Cerebellar cortex (tissue), 1 donor: ENCODE measurements at regions not wholly inside any gene's neighbourhood (a gene's known extent, or its start where the extent isn't known, plus 50 kb on each side); places are given as distances from the start of the nearest gene placed in this dataset.
"Not testable (repeated sequence)": the region's sequence is repeated elsewhere in the genome, so short reads cannot be mapped to it uniquely, and the experiment has no call there.

Source experiments
- DNase-seq: peaks from one replicate; pipeline ENCODE4 v3.0.0-alpha.2; 2015; ENCODE audit warnings: low spot score

- DNase-seq = no peak
Measured at GRCh38 chr3:34056951-34057390, 258.5 kb downstream of the PDCD6IP start.

DNA sequence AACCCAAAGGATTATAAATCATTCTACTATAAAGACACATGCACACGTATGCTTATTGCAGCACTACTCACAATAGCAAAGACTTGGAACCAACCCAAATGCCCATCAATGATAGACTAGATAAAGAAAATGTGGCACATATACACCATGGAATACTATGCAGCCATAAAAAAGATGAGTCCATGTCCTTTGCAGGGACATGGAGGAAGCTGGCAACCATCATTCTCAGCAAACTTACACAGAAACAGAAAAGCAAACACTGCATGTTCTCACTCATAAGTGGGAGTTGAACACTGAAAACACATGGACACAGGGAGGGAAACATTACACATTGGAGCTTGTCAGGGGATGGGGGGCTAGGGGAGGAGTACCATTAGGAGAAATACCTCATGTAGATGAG is 262.6 kb downstream of the PDCD6IP start:
- DNase-seq = not testable (repeated sequence)

GRCh38 chr3:34065901-34066300 is 267.5 kb downstream of the PDCD6IP start:
- no peak for DNase-seq

- DNase-seq = no peak
Measured at GRCh38 chr3:34066328-34066727, 267.9 kb downstream of the PDCD6IP start.

- peak; percentile 26 for DNase-seq
Measured at GRCh38 chr3:34066999-34067398, 268.6 kb downstream of the PDCD6IP start.

- peak; percentile 76 for DNase-seq
Measured at GRCh38 chr3:34067536-34068051, 269.2 kb downstream of the PDCD6IP start.

GRCh38 chr3:34068505-34068904 is 270.1 kb downstream of the PDCD6IP start:
- no peak for DNase-seq

DNA sequence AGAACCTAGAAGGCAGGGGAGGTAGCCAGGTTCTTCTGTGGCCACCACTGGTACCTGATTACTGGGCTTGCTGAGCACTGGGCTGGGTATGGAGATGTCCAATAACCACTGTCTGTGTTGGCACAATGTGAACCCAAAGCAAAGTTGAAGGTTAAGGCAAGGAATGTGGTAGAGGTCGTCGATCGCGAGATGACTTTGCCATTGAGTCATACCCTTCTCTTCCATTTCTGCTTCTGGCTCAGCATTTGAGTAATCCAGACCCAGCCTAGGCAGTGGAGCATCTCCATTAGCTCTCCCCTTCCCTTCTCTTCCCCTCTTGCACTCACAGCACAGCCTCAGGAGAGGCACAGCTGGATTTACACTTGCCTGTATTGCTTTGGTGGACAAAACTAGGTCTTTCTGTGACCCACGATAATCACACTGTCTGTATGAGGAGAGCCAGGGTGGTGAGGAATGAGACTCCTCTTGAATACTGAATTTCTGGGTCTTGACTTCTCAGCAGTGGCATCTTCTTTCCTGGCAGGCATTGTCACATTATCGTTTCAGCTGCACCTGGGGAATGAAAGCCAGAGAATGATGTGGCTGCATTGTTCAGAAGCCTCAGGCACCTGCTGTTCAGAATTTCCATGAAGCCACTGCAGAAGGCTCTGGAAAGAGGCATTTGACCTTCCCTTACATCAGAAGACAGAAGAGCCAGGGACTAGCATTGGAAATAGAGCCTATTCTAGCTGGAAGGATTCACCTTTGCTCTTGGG is 272.6 kb downstream of the PDCD6IP start:
- no peak for DNase-seq

DNA sequence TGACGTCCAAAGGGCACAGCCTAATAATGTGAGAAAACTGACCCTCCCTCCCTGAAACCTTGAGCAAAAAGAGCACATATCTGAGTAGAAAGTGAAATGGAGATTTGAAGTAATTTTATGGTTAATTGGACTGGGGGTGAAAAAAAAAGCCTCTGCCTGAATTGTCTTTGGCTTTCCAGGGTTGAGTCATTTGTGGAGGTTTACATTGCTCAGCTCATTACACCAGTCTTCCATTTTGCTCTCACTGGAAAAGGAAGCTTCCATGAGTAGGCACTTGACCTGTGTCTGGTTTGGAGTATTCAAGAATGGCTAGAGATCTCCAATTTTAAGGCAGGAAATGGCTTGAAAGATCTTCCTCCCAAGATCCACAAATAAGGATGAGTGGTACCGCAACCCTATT is 273.9 kb downstream of the PDCD6IP start:
- DNase-seq = no peak

DNA sequence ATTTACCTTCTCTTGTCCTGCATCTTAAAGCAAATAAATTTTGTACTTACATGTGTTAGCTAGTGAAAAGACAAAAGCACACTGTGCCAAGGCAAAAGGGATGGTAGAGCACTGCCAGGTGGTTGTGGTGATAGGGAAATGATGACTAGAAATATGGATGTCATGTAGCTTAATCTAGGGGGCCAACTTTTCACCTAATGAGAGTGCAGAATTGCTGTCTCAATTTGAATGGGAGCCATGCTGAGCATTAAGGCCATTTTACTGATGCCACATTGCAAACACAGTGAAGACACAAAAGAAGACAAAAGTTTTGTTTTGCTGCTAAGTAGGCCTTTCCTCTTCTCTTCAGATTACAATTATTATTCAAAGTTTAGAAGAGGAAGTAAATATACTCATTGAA is 274.7 kb downstream of the PDCD6IP start:
- no peak for DNase-seq

- no peak for DNase-seq
Measured at GRCh38 chr3:34073961-34074360, 275.5 kb downstream of the PDCD6IP start.

GRCh38 chr3:34075975-34076374 is 277.5 kb downstream of the PDCD6IP start:
- DNase-seq = no peak

DNA sequence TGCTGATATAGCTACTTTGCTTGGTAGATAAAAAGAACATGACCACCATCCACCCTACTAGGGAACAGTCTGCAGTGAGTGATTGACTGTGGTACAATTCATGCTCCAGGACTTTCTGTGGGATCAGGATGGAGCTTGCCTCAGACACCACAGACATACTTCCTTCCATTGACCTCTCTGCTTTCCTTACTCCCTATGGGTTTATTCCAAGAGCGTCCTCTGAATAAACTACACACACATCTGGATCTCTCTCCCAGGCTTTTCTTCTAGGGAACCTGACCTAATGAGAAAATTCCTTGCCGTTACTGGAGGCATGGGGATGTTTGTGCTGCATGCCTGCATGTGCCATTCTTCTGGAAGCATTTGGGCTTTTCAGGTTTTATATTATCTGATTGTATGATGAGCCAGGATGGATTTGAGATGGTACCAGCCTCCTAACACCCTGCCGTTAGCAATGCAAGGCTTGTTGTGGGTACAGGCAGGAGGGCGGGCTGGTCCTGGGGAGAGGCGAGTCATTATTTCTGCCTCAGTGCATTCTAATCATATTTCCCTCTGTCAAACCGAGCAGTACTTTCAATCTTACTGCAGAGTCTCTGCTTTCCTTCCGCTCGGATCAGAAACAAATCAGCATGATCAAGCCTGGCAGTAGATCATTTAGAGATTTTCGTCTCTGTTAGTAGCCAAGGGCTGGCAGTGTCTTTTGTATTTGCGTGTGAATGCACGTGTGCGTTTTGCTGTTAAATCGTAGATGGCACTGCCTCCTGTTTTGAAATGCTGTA is 279.2 kb downstream of the PDCD6IP start:
- peak; percentile 84 for DNase-seq

GRCh38 chr3:34078418-34078817 is 280.0 kb downstream of the PDCD6IP start:
- DNase-seq = peak; percentile 42

- not testable (repeated sequence) for DNase-seq
Measured at GRCh38 chr3:34079849-34080248, 281.4 kb downstream of the PDCD6IP start.

- not testable (repeated sequence) for DNase-seq
Measured at GRCh38 chr3:34090379-34090778, 291.9 kb downstream of the PDCD6IP start.

DNA sequence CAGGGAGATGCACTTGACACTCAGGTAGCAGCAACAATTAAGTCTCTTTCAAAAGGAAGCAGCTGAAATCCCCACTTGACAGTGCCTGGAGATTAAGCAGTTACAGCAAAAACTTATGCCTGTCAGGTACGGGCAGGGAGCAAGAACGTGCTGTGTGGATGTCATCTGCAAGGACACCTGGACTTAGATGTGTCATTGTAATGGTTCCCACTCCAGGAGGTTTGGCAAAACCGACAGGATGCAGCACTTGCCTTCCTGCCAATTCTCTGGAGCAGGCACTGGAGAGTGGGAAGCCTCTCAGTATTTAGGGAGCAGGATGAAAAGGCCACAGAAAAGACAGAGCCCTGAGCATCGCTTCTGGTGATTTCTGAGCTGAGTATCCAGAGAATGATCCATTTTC is 292.4 kb downstream of the PDCD6IP start:
- peak; percentile 93 for DNase-seq

- not testable (repeated sequence) for DNase-seq
Measured at GRCh38 chr3:34094280-34094679, 295.9 kb downstream of the PDCD6IP start.

DNA sequence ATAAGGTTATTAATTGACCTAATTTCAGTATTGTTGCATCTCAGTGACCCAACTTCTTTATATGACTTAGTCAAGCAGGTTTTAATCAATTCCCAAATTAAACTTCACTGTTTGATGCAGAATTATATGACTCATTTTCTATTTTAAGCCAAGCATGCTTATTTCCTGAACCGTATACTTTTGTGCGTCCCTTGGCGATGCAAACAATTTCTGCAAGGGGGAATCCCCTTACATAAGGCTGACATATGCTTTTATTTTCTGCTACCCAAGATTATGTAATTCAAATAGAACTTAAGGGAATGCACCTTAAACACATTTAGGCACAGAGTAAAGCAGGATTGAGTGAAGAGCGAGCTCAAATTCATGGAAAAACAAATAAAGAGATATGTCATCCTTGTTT is 303.9 kb downstream of the PDCD6IP start:
- no peak for DNase-seq

GRCh38 chr3:34106379-34106778 is 307.9 kb downstream of the PDCD6IP start:
- no peak for DNase-seq

DNA sequence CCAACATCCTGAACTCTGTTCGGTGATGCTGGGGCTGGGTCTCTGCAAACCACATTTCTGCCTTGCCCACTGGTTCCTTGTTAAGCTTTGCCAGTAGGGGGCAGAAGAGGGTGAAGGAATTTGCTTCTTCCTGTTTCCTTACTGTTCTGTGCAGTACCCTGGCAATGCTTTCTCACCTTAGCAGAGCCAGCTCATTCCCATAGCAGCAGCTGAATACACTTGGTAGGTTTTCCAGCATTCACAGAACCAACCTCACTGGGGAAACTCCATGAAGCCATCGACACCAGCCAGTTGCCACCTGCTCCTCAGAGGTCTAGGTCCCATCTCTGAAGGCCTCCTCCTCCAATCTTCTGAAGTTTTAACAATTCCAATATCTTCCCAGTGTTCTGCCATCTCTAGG is 308.4 kb downstream of the PDCD6IP start:
- DNase-seq = peak; percentile 53

- DNase-seq = no peak
Measured at GRCh38 chr3:34107669-34108068, 309.2 kb downstream of the PDCD6IP start.

DNA sequence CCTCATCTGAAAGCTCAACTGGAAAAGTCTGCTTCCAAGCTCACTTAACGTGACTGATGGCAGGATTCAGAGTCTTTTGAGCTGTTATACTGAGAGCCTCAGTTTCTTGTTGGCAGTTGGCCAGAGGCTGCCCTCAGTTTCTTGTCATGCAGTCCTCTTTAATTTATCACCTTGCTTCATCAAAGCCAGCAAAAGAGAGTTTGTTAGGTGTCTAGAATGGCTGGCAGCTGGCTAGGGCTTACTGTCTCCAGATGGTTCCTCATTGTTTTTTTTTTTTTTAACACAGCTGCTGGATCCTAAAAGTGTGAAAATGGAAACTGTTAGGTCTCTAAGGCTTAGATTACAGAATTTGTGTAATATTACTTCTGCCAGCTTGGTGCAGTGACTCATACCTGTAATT is 310.6 kb downstream of the PDCD6IP start:
- DNase-seq = no peak
